HL-60 (cell line): ENCODE measurements at regions not wholly inside any gene's neighbourhood (a gene's known extent, or its start where the extent isn't known, plus 50 kb on each side); places are given as distances from the start of the nearest gene placed in this dataset.

Source experiments
- POLR2AphosphoS5 ChIP-seq: IDR thresholded peaks from 2 replicates; pipeline ENCODE4 v1.6.1; 2012; ENCODE audit warnings: low read depth
- TF ChIP-seq, protein P1 (sequence below): IDR thresholded peaks from one replicate; pipeline ENCODE4 v1.5.1; 2011; ENCODE audit warnings: low read length, control low read depth, inconsistent platforms; ENCODE audit not compliant: insufficient read depth

DNA sequence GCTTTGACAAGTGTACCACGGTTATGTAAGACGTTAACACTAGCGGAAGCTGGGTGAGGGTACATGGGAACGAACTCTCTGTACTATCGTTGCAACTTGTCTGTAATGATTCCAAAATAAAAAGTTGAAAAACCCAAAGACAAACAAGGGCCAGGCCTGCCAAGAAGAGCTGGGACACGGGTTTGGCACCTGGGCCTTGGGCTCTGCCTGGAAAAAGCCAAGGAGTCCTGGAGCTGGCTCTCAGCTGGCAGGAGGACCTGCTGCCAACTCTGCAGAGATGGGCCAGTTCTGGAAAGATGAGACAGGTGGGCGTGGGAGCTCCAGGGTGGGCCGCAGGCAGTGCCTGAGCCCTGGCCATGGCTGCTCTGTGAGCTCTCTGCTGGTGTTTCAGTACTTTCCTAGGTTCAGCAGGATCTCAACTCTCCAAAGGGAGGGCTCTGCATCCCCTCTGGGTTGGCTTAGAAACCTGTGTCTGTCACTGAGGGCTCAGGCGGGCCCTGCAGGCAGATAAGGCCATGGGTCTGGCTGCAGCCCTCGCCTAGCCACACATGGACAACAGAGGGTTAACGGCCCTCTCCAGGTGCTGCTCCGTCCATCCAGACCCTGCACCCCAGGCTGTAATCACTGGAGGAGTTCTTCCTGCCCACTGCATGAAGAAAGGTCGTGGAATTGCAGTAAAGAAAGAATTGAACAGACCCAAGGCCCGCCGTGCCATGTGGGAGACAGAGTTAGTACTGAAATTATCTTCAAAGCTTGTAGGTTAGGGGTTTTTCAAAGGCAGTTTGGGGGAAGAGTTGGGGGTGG lies 89.9 kb downstream of the RHOB start:
- TF ChIP-seq, protein P1, sequence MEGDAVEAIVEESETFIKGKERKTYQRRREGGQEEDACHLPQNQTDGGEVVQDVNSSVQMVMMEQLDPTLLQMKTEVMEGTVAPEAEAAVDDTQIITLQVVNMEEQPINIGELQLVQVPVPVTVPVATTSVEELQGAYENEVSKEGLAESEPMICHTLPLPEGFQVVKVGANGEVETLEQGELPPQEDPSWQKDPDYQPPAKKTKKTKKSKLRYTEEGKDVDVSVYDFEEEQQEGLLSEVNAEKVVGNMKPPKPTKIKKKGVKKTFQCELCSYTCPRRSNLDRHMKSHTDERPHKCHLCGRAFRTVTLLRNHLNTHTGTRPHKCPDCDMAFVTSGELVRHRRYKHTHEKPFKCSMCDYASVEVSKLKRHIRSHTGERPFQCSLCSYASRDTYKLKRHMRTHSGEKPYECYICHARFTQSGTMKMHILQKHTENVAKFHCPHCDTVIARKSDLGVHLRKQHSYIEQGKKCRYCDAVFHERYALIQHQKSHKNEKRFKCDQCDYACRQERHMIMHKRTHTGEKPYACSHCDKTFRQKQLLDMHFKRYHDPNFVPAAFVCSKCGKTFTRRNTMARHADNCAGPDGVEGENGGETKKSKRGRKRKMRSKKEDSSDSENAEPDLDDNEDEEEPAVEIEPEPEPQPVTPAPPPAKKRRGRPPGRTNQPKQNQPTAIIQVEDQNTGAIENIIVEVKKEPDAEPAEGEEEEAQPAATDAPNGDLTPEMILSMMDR = no peak
- TF ChIP-seq POLR2AphosphoS5 = no peak
